ENCODE measurements at regions not wholly inside any gene's neighbourhood (a gene's known extent, or its start where the extent isn't known, plus 50 kb on each side); places are given as distances from the start of the nearest gene placed in this dataset.

DNA sequence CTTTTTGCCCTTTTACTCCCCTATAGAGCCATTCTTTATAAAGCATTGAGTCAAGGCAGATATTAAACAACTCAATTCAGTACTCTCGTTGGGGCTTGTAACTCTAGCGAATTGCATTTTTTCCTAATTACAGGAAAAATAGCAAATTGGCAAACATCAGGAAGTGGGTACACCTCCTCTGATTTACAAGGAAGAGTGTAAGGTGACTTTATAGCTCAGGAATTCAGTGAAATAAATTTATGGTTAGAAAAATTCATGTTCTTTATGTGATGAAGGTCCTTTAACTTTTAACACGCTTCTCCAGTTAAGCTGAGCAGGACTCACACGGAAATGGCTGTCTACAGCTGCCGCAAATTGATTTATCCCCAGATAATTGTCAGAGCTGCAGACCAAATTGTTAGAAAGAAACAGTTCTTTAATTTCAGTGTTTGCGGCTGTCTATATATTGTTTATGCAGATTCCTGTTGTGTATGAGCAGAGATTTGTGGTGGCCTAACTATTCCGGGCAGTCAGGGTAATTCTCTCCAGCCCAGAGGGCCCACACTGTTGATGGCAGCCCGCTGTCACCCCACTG lies 151.1 kb upstream of the MKI67 start:
- DNase-seq (ENCODE audit: low read depth) = no peak
- H3K4me3 ChIP-seq (ENCODE audit: low read depth, low read length) = no peak overlapping the region
- TF ChIP-seq, protein P1, sequence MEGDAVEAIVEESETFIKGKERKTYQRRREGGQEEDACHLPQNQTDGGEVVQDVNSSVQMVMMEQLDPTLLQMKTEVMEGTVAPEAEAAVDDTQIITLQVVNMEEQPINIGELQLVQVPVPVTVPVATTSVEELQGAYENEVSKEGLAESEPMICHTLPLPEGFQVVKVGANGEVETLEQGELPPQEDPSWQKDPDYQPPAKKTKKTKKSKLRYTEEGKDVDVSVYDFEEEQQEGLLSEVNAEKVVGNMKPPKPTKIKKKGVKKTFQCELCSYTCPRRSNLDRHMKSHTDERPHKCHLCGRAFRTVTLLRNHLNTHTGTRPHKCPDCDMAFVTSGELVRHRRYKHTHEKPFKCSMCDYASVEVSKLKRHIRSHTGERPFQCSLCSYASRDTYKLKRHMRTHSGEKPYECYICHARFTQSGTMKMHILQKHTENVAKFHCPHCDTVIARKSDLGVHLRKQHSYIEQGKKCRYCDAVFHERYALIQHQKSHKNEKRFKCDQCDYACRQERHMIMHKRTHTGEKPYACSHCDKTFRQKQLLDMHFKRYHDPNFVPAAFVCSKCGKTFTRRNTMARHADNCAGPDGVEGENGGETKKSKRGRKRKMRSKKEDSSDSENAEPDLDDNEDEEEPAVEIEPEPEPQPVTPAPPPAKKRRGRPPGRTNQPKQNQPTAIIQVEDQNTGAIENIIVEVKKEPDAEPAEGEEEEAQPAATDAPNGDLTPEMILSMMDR (IDR thresholded peaks at IDR 0.05; ENCODE audit: insufficient read depth, low read depth, low read length, missing control alignments) = no peak

DNA sequence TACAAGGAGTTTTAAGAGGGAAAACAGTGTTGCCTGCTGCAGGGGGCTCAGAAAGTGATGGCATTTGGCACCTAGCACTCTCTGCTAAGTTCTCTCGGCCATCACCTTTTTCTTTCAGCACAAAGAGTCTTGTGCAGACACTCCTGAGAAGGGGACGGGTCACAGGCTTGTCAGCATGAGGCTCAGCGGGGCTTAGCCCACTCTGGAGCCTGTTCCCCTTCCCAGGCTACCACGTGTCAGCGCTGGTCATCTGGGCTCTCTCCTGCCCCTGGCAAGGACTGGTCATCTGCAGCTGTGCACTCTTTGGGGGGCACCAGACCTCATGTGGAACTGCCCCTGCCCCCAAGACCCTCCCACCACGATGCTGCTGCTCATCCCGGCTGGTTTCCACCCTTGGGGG lies 152.1 kb upstream of the MKI67 start:
- H3K4me3 ChIP-seq (ENCODE audit: low read depth, low read length) = no peak overlapping the region
- no peak for DNase-seq (ENCODE audit: low read depth)
- TF ChIP-seq, protein P1 (IDR thresholded peaks at IDR 0.05; ENCODE audit: insufficient read depth, low read depth, low read length, missing control alignments) = no peak

DNA sequence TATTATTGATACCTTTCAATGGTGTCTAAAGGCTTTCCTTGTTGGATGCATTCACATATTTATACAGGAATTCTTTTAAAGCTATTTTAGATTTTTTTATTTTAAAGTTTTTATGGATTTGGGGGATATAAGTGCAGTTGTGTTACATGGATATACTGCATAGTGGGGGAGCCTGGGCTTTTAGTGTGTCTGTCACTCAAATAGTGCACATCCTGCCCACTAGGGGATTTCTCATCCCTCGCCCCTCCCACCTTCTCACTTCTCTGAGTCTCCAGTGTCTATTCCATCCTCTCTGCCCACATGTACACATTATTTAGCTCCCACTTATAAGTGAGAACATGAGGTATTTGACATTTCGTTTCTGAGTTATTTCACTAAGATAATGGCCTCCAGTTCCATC lies 154.0 kb upstream of the MKI67 start:
- TF ChIP-seq, protein P1 (IDR thresholded peaks at IDR 0.05; ENCODE audit: insufficient read depth, low read depth, low read length, missing control alignments) = no peak
- no peak for DNase-seq (ENCODE audit: low read depth)
- no peak overlapping the region for H3K4me3 ChIP-seq (ENCODE audit: low read depth, low read length)

DNA sequence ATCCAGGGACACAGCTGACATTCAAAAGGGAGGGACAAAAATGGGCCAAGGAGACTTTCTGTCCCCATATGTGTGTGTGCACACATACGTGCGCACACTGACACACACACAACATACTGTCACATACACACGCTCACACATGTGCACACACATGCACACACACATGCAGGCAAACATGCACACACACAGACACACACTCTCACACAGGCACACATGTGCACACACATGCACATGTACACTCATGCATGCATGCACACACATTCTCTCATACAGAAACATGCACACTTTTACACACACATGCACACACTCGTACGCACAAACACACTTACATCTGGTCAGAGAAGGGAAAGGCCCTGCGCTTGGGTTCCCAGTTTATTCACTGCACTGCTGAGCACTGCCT lies 155.1 kb upstream of the MKI67 start:
- no peak overlapping the region for H3K4me3 ChIP-seq (ENCODE audit: low read depth, low read length)
- no peak for DNase-seq (ENCODE audit: low read depth)
- TF ChIP-seq, protein P1 (IDR thresholded peaks at IDR 0.05; ENCODE audit: insufficient read depth, low read depth, low read length, missing control alignments) = no peak

DNA sequence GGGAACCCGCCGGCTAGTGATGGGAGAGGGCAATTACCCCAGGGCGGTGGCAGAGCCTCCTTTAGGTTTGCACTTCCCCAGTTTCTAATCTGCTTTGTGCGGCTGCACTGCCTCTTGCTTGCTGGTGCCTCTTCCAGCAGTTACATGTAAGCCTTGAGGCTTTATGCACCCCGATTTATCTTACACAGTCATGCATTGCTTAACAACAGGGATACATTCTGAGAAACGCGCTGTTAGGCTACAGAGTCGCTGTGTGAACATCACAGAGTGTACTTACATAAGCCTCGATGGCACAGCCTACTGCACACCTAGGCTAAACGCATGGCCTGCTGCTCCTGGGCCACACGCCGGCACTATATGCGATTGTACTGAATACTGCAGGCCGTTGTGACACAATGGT lies 155.6 kb upstream of the MKI67 start:
- DNase-seq (ENCODE audit: low read depth) = no peak
- TF ChIP-seq, protein P1 (IDR thresholded peaks at IDR 0.05; ENCODE audit: insufficient read depth, low read depth, low read length, missing control alignments) = no peak
- no peak overlapping the region for H3K4me3 ChIP-seq (ENCODE audit: low read depth, low read length)

DNA sequence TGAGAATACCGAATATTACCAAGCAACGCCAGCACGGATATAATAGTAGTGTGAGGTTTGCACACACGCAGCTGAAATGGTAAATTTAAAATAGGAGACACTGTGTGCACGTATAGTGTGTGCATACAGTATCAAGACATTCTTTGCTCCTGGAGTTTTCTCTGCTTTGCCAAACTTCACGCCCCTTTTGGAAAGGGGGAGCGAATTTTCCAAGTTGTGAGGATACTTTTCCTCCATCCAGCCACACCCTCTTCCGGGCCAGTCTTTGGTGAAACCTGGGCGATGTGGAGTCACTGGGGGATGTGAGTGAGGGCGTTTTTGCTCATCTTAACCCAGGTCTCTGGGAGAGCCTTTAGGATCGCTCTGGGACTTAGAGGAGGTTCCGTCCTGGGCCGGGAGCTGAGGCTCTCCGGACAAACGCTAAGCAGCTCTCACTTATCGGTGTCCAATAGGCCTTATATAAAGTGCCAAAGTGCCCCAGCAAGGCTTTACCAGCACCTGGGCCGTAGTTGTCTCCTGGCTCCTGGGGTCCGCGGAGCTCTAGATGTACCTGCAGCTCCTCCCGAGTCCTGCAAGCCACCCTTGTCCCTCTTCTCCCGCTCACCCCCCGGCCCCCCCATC lies 160.0 kb upstream of the MKI67 start:
- DNase-seq (ENCODE audit: low read depth) = no peak

More for the DNA sequence above, 160.0 kb upstream of the MKI67 start:
- no peak overlapping the region for H3K4me3 ChIP-seq (ENCODE audit: low read depth, low read length)
- TF ChIP-seq, protein P1 (IDR thresholded peaks at IDR 0.05; ENCODE audit: insufficient read depth, low read depth, low read length, missing control alignments) = no peak

Measured in GM12865 (cell line).